ENCODE measurements at regions not wholly inside any gene's neighbourhood (a gene's known extent, or its start where the extent isn't known, plus 50 kb on each side); places are given as distances from the start of the nearest gene placed in this dataset.

DNA sequence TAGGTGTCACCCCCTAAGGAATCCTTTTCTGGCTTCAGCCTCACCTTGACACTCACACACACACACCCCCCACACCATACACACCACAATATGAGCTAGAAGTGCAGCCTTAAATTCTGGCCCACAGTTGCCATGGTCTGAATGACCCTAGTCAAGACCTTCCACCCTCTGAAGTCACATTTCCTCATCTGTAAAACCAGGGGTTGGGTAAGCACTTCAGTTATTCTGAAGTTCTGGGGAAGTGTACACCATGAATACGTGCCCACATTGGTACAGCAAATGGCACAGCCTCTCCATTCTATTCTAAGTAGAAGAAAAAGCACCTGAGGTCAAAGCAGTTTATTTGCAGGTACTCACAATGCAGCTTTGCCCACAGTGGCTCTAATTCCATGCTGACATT lies 372.8 kb upstream of the KLF4 start:
- WGBS, 2 donors (ENCODE audit: low coverage in 1 of 2), result 53% methylated on average over 1 of the region's 1 CpG; no CpG with 5 or more reads in 1 of the 2 donors
- Histone ChIP-seq H3K9me3 (no peaks in the 10 kb centered on the region), H3K4me1 (no peaks in the 10 kb centered on the region), H3K4me3 (no peak overlapping the region), H3K36me3 (no peaks in the 10 kb centered on the region), H3K27ac (no peak overlapping the region), H3K27me3 (no peaks in the 10 kb centered on the region)
- DNase-seq, result no peak
- in situ Hi-C loops (cut with MboI; ENCODE audit: low pct_ligation_motif_present in 1 of 4, low pct_unique_long_range_greater_than_20kb in 1 of 4, low sequenced_read_pairs in 3 of 4) (no loop called here), intact Hi-C loops (cut with DNase I; ENCODE audit: low total_unique reads) (no loop called here)
- TF ChIP-seq, protein P1, sequence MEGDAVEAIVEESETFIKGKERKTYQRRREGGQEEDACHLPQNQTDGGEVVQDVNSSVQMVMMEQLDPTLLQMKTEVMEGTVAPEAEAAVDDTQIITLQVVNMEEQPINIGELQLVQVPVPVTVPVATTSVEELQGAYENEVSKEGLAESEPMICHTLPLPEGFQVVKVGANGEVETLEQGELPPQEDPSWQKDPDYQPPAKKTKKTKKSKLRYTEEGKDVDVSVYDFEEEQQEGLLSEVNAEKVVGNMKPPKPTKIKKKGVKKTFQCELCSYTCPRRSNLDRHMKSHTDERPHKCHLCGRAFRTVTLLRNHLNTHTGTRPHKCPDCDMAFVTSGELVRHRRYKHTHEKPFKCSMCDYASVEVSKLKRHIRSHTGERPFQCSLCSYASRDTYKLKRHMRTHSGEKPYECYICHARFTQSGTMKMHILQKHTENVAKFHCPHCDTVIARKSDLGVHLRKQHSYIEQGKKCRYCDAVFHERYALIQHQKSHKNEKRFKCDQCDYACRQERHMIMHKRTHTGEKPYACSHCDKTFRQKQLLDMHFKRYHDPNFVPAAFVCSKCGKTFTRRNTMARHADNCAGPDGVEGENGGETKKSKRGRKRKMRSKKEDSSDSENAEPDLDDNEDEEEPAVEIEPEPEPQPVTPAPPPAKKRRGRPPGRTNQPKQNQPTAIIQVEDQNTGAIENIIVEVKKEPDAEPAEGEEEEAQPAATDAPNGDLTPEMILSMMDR (IDR thresholded peaks at IDR 0.05), result no peak

DNA sequence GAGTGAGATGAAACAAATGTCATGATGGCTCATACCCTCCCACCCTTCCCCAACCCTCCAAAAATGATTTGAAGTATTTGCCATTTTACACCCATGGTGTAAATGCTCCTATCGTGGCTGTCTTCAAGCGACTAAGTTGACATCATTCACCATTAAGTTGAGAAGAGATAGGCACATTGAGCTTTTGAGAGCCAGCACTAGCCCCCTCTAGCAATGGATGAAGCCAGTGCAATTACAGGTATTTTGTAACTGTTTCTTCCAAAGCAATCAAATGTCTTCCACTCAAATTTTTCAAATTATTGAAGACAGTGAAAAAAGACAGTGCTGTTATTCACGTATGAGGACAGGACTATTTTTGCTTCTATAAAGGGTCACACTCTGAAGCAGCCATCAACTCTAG lies 371.5 kb upstream of the KLF4 start:
- WGBS, 2 donors (ENCODE audit: low coverage in 1 of 2), result 87 to 94% methylated on average over 2 to 3 of the region's 3 CpGs
- no peaks in the 10 kb centered on the region for H3K4me1 ChIP-seq
- H3K4me3 ChIP-seq, result no peak overlapping the region
- H3K27me3 ChIP-seq, result no peaks in the 10 kb centered on the region
- no peaks in the 10 kb centered on the region for H3K9me3 ChIP-seq
- H3K27ac ChIP-seq, result no peak overlapping the region
- in situ Hi-C loops (cut with MboI; ENCODE audit: low pct_ligation_motif_present in 1 of 4, low pct_unique_long_range_greater_than_20kb in 1 of 4, low sequenced_read_pairs in 3 of 4), result no loop called here
- no peaks in the 10 kb centered on the region for H3K36me3 ChIP-seq
- no peak for DNase-seq
- intact Hi-C loops (cut with DNase I; ENCODE audit: low total_unique reads), result no loop called here
- TF ChIP-seq POLR2A (IDR thresholded peaks at IDR 0.05), result no peak

DNA sequence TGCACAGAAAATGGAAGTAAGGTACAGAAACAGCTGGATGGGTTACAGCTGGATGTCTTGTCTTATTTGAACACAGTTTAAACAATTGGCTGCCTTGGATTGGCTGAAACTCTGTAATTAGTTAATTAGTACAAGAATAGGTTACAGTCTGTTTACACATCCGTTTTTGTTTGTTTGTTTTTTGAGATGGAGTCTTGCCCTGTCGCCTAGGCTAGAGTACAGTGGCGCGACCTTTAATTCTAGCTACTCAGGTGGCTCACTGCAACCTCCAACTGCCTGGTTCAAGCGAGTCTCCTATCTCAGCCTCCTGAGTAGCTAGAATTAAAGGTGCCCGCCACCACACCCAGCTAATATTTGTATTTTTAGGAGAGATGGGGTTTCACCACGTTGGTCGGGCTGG lies 368.7 kb upstream of the KLF4 start:
- intact Hi-C loops (cut with DNase I; ENCODE audit: low total_unique reads) (no loop called here), in situ Hi-C loops (cut with MboI; ENCODE audit: low pct_ligation_motif_present in 1 of 4, low pct_unique_long_range_greater_than_20kb in 1 of 4, low sequenced_read_pairs in 3 of 4) (no loop called here)
- no peaks in the 10 kb centered on the region for H3K4me1 ChIP-seq
- H3K36me3 ChIP-seq, result no peaks in the 10 kb centered on the region
- 76 to 83% methylated on average over 4 to 8 of the region's 8 CpGs for WGBS, 2 donors (ENCODE audit: low coverage in 1 of 2)
- no peaks in the 10 kb centered on the region for H3K27me3 ChIP-seq
- H3K27ac ChIP-seq, result no peak overlapping the region
- H3K9me3 ChIP-seq, result peaks cover 8 to 11% of the 10 kb centered on the region in 2 donors
- no peak overlapping the region for H3K4me3 ChIP-seq
- no peak for TF ChIP-seq POLR2A (IDR thresholded peaks at IDR 0.05)
- no peak for TF ChIP-seq POLR2AphosphoS5 (IDR thresholded peaks at IDR 0.05)
- TF ChIP-seq, protein P1 (IDR thresholded peaks at IDR 0.05), result no peak
- TF ChIP-seq EP300 (IDR thresholded peaks at IDR 0.05; ENCODE audit: low read depth), result no peak
- no peak for DNase-seq

DNA sequence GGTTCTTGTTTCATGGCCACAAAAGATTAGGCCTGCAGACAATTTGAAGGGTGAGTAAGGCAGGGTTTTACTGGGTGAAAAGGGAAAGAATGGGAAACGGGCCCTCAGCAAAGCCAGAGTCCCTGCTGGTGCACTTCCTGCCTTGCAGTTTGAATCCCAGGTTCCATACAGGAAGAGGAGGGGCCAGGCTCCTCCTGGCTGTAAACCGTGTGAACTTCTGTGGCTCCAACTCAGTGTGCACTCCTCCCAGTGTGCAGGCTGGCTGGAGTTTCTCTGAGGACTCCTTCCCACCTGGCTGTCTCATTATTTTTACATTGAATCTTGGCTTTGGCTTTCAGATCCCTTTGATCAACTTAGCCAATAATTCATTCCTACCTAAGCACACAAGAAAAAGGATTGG lies 367.1 kb upstream of the KLF4 start:
- H3K36me3 ChIP-seq, result no peaks in the 10 kb centered on the region
- WGBS, 2 donors (ENCODE audit: low coverage in 1 of 2), result 68 to 80% methylated on average over 1 to 2 of the region's 2 CpGs
- intact Hi-C loops (cut with DNase I; ENCODE audit: low total_unique reads) (no loop called here), in situ Hi-C loops (cut with MboI; ENCODE audit: low pct_ligation_motif_present in 1 of 4, low pct_unique_long_range_greater_than_20kb in 1 of 4, low sequenced_read_pairs in 3 of 4) (no loop called here)
- H3K27ac ChIP-seq, result no peak overlapping the region
- no peak for DNase-seq
- H3K9me3 ChIP-seq, result peaks cover 8 to 11% of the 10 kb centered on the region in 2 donors
- H3K27me3 ChIP-seq, result no peaks in the 10 kb centered on the region
- H3K4me1 ChIP-seq, result no peaks in the 10 kb centered on the region
- H3K4me3 ChIP-seq, result no peak overlapping the region
- no peak for TF ChIP-seq POLR2A (IDR thresholded peaks at IDR 0.05)
- TF ChIP-seq, protein P1 (IDR thresholded peaks at IDR 0.05), result no peak
- TF ChIP-seq POLR2AphosphoS5 (IDR thresholded peaks at IDR 0.05), result no peak
- TF ChIP-seq EP300 (IDR thresholded peaks at IDR 0.05; ENCODE audit: low read depth), result no peak

DNA sequence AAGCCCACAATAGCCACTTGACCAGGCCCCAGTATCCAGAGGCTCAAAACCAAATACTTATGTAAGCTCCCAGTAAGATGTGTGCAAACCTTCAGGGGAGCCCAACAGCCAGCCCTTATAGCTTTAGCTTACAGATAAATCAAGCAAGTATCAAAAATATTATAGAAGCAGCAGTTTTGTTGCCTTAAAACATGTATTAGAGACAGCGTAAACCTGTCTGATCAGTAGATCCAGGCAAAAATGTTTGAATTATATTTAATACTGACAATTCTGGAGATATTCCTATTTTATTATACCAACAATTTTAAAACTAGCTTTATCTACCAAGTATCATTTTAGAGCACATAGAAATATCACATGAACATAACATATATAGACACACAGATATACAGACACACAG lies 365.6 kb upstream of the KLF4 start:
- intact Hi-C loops (cut with DNase I; ENCODE audit: low total_unique reads) (no loop called here), in situ Hi-C loops (cut with MboI; ENCODE audit: low pct_ligation_motif_present in 1 of 4, low pct_unique_long_range_greater_than_20kb in 1 of 4, low sequenced_read_pairs in 3 of 4) (no loop called here)
- WGBS, 2 donors (ENCODE audit: low coverage in 1 of 2), result 93 to 100% methylated on average over 1 of the region's 1 CpG

More for the DNA sequence above, 365.6 kb upstream of the KLF4 start:
- H3K27me3 ChIP-seq, result no peaks in the 10 kb centered on the region
- no peaks in the 10 kb centered on the region for H3K4me1 ChIP-seq
- H3K27ac ChIP-seq, result no peak overlapping the region
- H3K4me3 ChIP-seq, result no peak overlapping the region
- TF ChIP-seq EP300 (IDR thresholded peaks at IDR 0.05; ENCODE audit: low read depth) (no peak), POLR2AphosphoS5 (IDR thresholded peaks at IDR 0.05) (no peak), POLR2A (IDR thresholded peaks at IDR 0.05) (no peak)
- TF ChIP-seq, protein P1 (IDR thresholded peaks at IDR 0.05), result no peak
- peaks cover 8 to 11% of the 10 kb centered on the region in 2 donors for H3K9me3 ChIP-seq
- no peaks in the 10 kb centered on the region for H3K36me3 ChIP-seq
- DNase-seq, result no peak

Data from transverse colon (tissue), 4 donors.